Activated T-cell treated with anti-CD3 and anti-CD28 coated beads for 48 hours (primary cell): ENCODE measurements at regions not wholly inside any gene's neighbourhood (a gene's known extent, or its start where the extent isn't known, plus 50 kb on each side); places are given as distances from the start of the nearest gene placed in this dataset.
"Not testable (repeated sequence)": the region's sequence is repeated elsewhere in the genome, so short reads cannot be mapped to it uniquely, and the experiment has no call there.

Source experiments
- DNase-seq: peaks from one replicate; pipeline ENCODE4 v3.0.0-alpha.2; 2020; ENCODE audit warnings: low read depth

GRCh38 chr21:41610840-41611115 is 102.8 kb upstream of the TMPRSS2 start:
- DNase-seq: not testable (repeated sequence)

GRCh38 chr21:41610042-41610839 is 102.3 kb upstream of the TMPRSS2 start:
- no peak for DNase-seq

GRCh38 chr21:41606706-41607105 is 98.7 kb upstream of the TMPRSS2 start:
- DNase-seq: no peak

GRCh38 chr21:41605934-41606285 is 98.0 kb upstream of the TMPRSS2 start:
- DNase-seq: no peak

GRCh38 chr21:41605178-41605933 is 97.4 kb upstream of the TMPRSS2 start:
- DNase-seq: no peak

GRCh38 chr21:41604583-41605041 is 96.7 kb upstream of the TMPRSS2 start:
- no peak for DNase-seq

- DNase-seq: no peak
Measured at GRCh38 chr21:41603476-41603875, 95.5 kb upstream of the TMPRSS2 start.

- DNase-seq: no peak
Measured at GRCh38 chr21:41602531-41602930, 94.6 kb upstream of the TMPRSS2 start.

- DNase-seq: no peak
Measured at GRCh38 chr21:41601573-41602368, 93.8 kb upstream of the TMPRSS2 start.

- DNase-seq: no peak
Measured at GRCh38 chr21:41600961-41601572, 93.1 kb upstream of the TMPRSS2 start.

GRCh38 chr21:41600556-41600955 is 92.6 kb upstream of the TMPRSS2 start:
- no peak for DNase-seq

GRCh38 chr21:41600116-41600515 is 92.2 kb upstream of the TMPRSS2 start:
- no peak for DNase-seq

- DNase-seq: no peak
Measured at GRCh38 chr21:41598561-41599431, 90.8 kb upstream of the TMPRSS2 start.

- no peak for DNase-seq
Measured at GRCh38 chr21:41597811-41598231, 89.9 kb upstream of the TMPRSS2 start.

- DNase-seq: no peak
Measured at GRCh38 chr21:41597227-41597626, 89.3 kb upstream of the TMPRSS2 start.

GRCh38 chr21:41596241-41596925 is 88.4 kb upstream of the TMPRSS2 start:
- DNase-seq: no peak

- no peak for DNase-seq
Measured at GRCh38 chr21:41594268-41594667, 86.3 kb upstream of the TMPRSS2 start.

- no peak for DNase-seq
Measured at GRCh38 chr21:41593760-41594138, 85.8 kb upstream of the TMPRSS2 start.

GRCh38 chr21:41593051-41593759 is 85.2 kb upstream of the TMPRSS2 start:
- DNase-seq: no peak

- DNase-seq: no peak
Measured at GRCh38 chr21:41589620-41590175, 81.7 kb upstream of the TMPRSS2 start.
